ENCODE measurements at regions not wholly inside any gene's neighbourhood (a gene's known extent, or its start where the extent isn't known, plus 50 kb on each side); places are given as distances from the start of the nearest gene placed in this dataset.

DNA sequence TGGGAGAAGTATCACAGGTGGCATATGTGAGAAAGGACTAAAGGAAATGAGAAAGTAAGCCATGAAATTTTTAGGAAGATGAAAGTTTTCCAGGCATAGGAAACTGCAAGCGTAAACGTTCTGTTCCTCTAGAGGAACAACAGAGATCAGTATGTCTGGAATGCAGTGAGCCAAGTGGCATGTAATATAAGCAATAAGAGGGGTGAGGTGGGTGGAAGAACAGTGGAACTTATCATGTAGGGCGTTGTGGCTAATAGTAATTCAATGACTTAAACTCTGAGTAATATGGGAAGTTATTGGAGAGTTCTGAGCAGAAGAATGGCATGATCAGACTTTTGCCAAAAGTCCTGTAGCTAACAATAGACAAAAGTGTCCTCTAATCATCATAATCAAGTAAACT is 902.9 kb downstream of the EPHA3 start:
- TF ChIP-seq POLR2A (IDR thresholded peaks at IDR 0.05; ENCODE audit: low read depth, low read length) (no peak), POLR2AphosphoS5 (IDR thresholded peaks at IDR 0.05; ENCODE audit: low read depth, low read length) (no peak), TAF1 (IDR thresholded peaks at IDR 0.05; ENCODE audit: borderline replicate concordance, low read depth, low read length) (no peak)

All from GM12892 (cell line).